Panc1 (cell line): ENCODE measurements at regions not wholly inside any gene's neighbourhood (a gene's known extent, or its start where the extent isn't known, plus 50 kb on each side); places are given as distances from the start of the nearest gene placed in this dataset.

Experiments used
- POLR2AphosphoS5 ChIP-seq: IDR thresholded peaks from 2 replicates; pipeline ENCODE4 v1.6.1; 2012; ENCODE audit warnings: mild to moderate bottlenecking, low read depth, low read length, moderate library complexity
- TF ChIP-seq, protein P1 (sequence below): fragments of 450-650 bp; IDR thresholded peaks from 2 replicates; pipeline ENCODE4 v1.5.1; 2017; ENCODE audit warnings: mild to moderate bottlenecking

DNA sequence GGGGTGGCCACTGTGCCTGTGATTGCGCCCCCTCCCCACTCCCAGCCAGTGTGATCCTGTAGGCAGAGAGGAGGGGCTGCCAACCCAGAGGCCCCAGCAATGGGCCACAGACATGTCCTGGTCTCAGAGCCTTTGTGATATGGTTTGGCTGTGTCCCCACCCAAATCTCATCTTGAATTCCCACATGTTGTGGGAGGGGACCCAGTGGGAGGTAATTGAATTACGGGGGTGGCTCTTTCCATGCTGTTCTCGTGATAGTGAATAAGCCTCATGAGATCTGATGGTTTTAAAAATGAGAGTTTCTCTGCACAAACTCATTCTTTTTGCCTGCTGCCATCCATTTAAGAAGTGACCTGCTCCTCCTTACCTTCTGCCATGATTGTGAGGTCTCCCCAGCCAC lies 56.8 kb upstream of the ZNF469 start:
- TF ChIP-seq, protein P1, sequence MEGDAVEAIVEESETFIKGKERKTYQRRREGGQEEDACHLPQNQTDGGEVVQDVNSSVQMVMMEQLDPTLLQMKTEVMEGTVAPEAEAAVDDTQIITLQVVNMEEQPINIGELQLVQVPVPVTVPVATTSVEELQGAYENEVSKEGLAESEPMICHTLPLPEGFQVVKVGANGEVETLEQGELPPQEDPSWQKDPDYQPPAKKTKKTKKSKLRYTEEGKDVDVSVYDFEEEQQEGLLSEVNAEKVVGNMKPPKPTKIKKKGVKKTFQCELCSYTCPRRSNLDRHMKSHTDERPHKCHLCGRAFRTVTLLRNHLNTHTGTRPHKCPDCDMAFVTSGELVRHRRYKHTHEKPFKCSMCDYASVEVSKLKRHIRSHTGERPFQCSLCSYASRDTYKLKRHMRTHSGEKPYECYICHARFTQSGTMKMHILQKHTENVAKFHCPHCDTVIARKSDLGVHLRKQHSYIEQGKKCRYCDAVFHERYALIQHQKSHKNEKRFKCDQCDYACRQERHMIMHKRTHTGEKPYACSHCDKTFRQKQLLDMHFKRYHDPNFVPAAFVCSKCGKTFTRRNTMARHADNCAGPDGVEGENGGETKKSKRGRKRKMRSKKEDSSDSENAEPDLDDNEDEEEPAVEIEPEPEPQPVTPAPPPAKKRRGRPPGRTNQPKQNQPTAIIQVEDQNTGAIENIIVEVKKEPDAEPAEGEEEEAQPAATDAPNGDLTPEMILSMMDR: no peak
- TF ChIP-seq POLR2AphosphoS5: no peak
